ENCODE measurements at regions not wholly inside any gene's neighbourhood (a gene's known extent, or its start where the extent isn't known, plus 50 kb on each side); places are given as distances from the start of the nearest gene placed in this dataset.

DNA sequence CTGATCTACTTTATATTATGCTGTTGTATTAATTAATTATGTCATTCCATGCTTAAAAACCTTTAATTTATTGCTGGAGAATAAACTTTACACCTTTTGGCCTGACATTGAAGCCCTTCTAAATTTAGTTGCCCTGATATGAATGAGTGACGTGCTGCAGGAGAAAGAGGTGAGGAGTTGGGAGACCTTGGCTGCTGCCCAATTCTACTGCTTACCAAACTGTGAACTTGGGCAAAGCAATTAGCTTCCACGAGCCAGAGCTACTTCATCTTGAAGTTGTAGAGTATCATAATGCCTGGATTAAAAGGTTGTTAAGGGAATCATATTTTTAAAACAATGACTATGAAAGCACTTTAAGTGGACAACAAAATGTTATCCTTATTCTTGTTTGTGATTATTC lies 126.8 kb upstream of the DEPDC1 start:
- no peak for DNase-seq
- H3K4me3 ChIP-seq (ENCODE audit: insufficient read depth, low read depth, low read length): no peak overlapping the region
- no peaks in the 10 kb centered on the region for H3K27me3 ChIP-seq (ENCODE audit: control insufficient read depth, insufficient read depth, low read length)
- H3K36me3 ChIP-seq (replicated peaks; ENCODE audit: control insufficient read depth, insufficient read depth, low read length): no peaks in the 10 kb centered on the region

GRCh38 chr1:68624233-68624632 lies 127.4 kb upstream of the DEPDC1 start:
- DNase-seq: no peak
- Histone ChIP-seq H3K36me3 (replicated peaks; ENCODE audit: control insufficient read depth, insufficient read depth, low read length) (no peaks in the 10 kb centered on the region), H3K4me3 (ENCODE audit: insufficient read depth, low read depth, low read length) (no peak overlapping the region), H3K27me3 (ENCODE audit: control insufficient read depth, insufficient read depth, low read length) (no peaks in the 10 kb centered on the region)

- no peak for DNase-seq
- Histone ChIP-seq H3K4me3 (ENCODE audit: insufficient read depth, low read depth, low read length) (no peak overlapping the region), H3K36me3 (replicated peaks; ENCODE audit: control insufficient read depth, insufficient read depth, low read length) (no peaks in the 10 kb centered on the region), H3K27me3 (ENCODE audit: control insufficient read depth, insufficient read depth, low read length) (no peaks in the 10 kb centered on the region)
Observed at GRCh38 chr1:68625624-68626023, 128.7 kb upstream of the DEPDC1 start.

- Histone ChIP-seq H3K4me3 (ENCODE audit: insufficient read depth, low read depth, low read length) (no peak overlapping the region), H3K27me3 (ENCODE audit: control insufficient read depth, insufficient read depth, low read length) (no peaks in the 10 kb centered on the region), H3K36me3 (replicated peaks; ENCODE audit: control insufficient read depth, insufficient read depth, low read length) (no peaks in the 10 kb centered on the region)
- DNase-seq: no peak
Observed at GRCh38 chr1:68633141-68633919, 136.4 kb upstream of the DEPDC1 start.

GRCh38 chr1:68644504-68644903 lies 147.6 kb upstream of the DEPDC1 start:
- no peak overlapping the region for H3K4me3 ChIP-seq (ENCODE audit: insufficient read depth, low read depth, low read length)
- no peak for DNase-seq
- no peaks in the 10 kb centered on the region for H3K36me3 ChIP-seq (replicated peaks; ENCODE audit: control insufficient read depth, insufficient read depth, low read length)
- no peaks in the 10 kb centered on the region for H3K27me3 ChIP-seq (ENCODE audit: control insufficient read depth, insufficient read depth, low read length)

DNA sequence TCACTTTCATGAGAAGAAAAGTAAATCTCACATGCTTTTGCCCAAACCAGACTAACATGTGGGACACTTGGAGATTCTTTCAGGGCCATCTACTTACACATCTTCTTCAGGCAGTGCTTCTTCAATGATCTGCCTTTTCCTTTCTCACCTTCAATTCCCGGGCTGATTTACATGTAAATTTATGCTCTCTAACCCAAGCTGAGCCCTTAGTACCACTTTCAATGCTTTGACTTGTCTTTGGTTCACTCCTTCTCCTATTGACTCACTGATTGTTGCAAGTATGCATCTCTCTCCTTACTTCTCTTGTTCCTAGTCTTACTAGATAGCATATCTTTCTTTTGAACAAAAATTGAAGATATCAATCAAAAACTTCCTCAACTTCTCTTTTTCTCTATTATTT lies 154.2 kb upstream of the DEPDC1 start:
- Histone ChIP-seq H3K4me3 (ENCODE audit: insufficient read depth, low read depth, low read length) (no peak overlapping the region), H3K36me3 (replicated peaks; ENCODE audit: control insufficient read depth, insufficient read depth, low read length) (no peaks in the 10 kb centered on the region), H3K27me3 (ENCODE audit: control insufficient read depth, insufficient read depth, low read length) (no peaks in the 10 kb centered on the region)
- DNase-seq: no peak

- Histone ChIP-seq H3K27me3 (ENCODE audit: control insufficient read depth, insufficient read depth, low read length) (no peaks in the 10 kb centered on the region), H3K4me3 (ENCODE audit: insufficient read depth, low read depth, low read length) (no peak overlapping the region), H3K36me3 (replicated peaks; ENCODE audit: control insufficient read depth, insufficient read depth, low read length) (no peaks in the 10 kb centered on the region)
- DNase-seq: no peak
Observed at GRCh38 chr1:68653882-68654281, 157.0 kb upstream of the DEPDC1 start.

GRCh38 chr1:68673771-68674170 lies 176.9 kb upstream of the DEPDC1 start:
- Histone ChIP-seq H3K36me3 (replicated peaks; ENCODE audit: control insufficient read depth, insufficient read depth, low read length) (no peaks in the 10 kb centered on the region), H3K4me3 (ENCODE audit: insufficient read depth, low read depth, low read length) (no peak overlapping the region), H3K27me3 (ENCODE audit: control insufficient read depth, insufficient read depth, low read length) (no peaks in the 10 kb centered on the region)
- no peak for DNase-seq

DNA sequence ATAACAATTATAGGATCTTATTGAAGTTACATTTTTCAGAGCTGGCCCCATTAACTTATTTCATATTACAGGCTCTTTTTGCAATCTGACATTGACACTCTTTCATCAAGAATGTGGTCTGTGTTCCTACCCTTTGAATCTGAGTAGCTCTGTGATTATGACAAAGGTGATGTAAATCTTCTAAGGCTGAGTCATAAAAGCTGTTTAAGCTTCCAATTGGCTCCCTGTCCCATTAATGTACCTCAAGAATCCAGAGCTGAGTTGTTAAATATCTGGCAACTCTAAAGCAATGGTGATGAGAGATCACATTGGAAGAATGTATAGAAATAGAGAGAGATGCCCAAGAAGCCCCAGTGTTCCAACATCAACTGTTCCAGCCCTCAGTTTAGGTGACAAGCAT lies 178.5 kb upstream of the DEPDC1 start:
- Histone ChIP-seq H3K27me3 (ENCODE audit: control insufficient read depth, insufficient read depth, low read length) (no peaks in the 10 kb centered on the region), H3K36me3 (replicated peaks; ENCODE audit: control insufficient read depth, insufficient read depth, low read length) (no peaks in the 10 kb centered on the region), H3K4me3 (ENCODE audit: insufficient read depth, low read depth, low read length) (no peak overlapping the region)
- DNase-seq: no peak

GRCh38 chr1:68677684-68678351 lies 180.9 kb upstream of the DEPDC1 start:
- Histone ChIP-seq H3K27me3 (ENCODE audit: control insufficient read depth, insufficient read depth, low read length) (no peaks in the 10 kb centered on the region), H3K4me3 (ENCODE audit: insufficient read depth, low read depth, low read length) (no peak overlapping the region), H3K36me3 (replicated peaks; ENCODE audit: control insufficient read depth, insufficient read depth, low read length) (no peaks in the 10 kb centered on the region)
- DNase-seq: no peak

DNA sequence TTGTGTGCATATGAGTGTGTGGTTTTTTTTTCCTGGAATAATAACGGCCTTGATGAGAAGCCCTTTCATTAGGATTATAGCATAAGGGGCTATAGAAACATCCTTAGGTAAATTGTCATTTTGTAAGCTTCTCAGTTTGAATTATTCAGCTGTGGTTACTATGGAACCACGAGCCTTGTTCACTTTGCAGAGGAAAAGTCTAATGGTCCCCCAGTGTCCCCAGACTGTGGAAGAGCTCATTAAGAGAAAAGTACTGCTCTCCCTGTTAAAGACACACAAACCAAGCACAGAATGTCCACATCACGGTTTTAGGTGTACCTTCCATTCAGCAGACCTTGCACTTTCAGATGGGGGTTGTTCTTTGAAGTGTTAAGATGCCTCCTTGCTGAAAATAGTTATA lies 199.3 kb upstream of the DEPDC1 start:
- no peak for DNase-seq
- no peak overlapping the region for H3K4me3 ChIP-seq (ENCODE audit: insufficient read depth, low read depth, low read length)
- H3K36me3 ChIP-seq (replicated peaks; ENCODE audit: control insufficient read depth, insufficient read depth, low read length): no peaks in the 10 kb centered on the region
- no peaks in the 10 kb centered on the region for H3K27me3 ChIP-seq (ENCODE audit: control insufficient read depth, insufficient read depth, low read length)

DNA sequence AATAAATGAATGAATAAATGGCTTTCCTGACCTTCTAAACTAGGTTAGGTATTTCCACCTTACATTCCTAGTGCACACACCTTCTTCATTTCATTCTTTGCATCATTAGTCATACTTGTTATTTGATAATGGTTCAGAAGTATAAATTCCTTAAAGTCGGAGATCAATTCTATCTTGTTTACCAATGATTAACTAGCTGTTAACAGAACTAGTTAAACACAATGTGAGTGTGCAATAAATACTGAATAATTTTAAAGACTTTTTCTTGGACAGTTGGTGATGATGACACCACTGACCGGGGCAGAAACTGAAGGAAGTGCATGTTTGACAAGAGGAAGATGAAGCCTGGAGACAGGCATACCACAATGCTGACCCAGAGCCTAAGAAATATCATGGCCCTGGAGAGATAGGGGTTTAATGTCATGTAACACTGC lies 207.1 kb upstream of the DEPDC1 start:
- no peak for DNase-seq
- H3K27me3 ChIP-seq (ENCODE audit: control insufficient read depth, insufficient read depth, low read length): no peaks in the 10 kb centered on the region
- H3K36me3 ChIP-seq (replicated peaks; ENCODE audit: control insufficient read depth, insufficient read depth, low read length): no peaks in the 10 kb centered on the region
- no peak overlapping the region for H3K4me3 ChIP-seq (ENCODE audit: insufficient read depth, low read depth, low read length)

DNA sequence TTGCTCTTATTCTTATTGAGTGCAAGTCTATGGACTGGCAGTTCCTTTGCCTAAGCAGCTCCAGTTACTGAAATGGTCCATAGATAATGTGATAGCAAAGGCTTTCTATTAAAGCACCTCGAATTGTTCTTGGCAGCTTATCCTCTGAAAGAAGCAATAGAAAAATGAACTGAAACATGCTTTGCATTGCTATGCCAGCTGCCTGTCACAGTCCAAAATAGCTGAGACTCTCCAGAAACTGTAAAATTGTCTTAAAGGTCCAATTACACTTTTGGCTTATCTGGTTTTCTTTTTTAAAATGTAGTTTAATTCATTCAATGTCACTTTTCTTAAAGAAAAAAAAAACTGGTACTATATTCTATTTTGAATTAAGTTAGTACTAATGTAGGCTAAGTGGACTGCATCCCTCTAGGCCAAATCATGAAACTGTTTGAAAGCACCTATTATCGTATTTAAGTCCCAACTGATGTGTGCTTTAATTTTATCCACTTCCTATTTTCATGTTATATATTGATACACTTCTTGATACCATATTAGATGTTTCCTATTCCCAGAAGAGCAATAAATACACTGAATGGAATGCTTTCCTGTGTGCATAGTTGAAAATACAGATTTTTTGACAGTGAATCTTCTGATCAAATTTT lies 208.0 kb upstream of the DEPDC1 start:
- Histone ChIP-seq H3K36me3 (replicated peaks; ENCODE audit: control insufficient read depth, insufficient read depth, low read length) (no peaks in the 10 kb centered on the region), H3K4me3 (ENCODE audit: insufficient read depth, low read depth, low read length) (no peak overlapping the region), H3K27me3 (ENCODE audit: control insufficient read depth, insufficient read depth, low read length) (no peaks in the 10 kb centered on the region)
- no peak for DNase-seq

DNA sequence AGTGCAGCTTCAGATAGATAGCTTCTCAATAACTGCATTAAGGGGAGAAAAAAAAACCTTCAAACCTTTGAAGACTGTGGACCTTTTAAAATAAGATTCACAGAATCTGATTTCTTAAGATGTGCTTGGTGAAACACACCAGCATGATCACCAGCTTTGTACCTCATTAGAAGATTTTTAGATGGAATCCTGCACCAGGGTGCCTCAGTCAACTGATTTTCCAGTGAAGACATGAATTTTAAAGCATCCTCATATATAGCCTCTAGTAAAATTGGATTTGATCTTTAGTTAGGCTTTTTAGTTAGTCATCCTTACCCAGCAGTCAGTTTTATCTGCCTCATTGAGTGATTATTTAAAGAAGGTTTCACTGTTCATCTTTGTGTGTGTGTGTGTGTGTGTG lies 208.6 kb upstream of the DEPDC1 start:
- no peak for DNase-seq
- Histone ChIP-seq H3K36me3 (replicated peaks; ENCODE audit: control insufficient read depth, insufficient read depth, low read length) (no peaks in the 10 kb centered on the region), H3K4me3 (ENCODE audit: insufficient read depth, low read depth, low read length) (no peak overlapping the region), H3K27me3 (ENCODE audit: control insufficient read depth, insufficient read depth, low read length) (no peaks in the 10 kb centered on the region)

DNA sequence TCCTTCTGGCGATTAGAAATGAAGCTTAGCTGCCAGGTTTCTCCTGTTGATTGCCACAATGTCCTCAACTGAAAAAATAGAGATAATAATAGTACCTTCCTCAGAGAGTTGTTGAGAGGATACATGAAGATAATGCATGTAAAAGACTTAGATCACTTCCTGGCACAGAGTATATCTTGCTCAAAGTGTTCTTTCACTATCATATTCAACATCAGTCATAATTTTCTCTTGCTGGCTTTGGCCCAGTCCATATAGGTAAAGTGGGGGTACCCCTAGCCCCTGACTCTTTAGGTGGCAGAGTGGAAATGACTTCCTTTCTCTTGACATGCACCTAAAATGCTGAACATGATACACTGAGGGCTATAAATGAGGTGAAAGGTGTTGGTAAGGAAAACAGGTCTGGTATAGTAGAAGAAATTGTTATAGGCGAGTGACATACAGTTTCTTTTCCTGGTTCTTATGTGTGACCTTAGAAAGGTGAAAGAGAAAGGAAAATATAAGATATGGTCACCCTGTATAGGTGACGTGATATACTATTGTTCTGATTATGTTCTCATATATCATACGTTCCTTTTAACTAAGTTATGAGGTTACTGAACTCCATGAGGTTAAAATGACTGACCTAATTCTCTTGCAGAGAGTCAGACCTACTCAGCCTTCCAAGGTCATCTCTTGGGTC lies 209.9 kb upstream of the DEPDC1 start:
- Histone ChIP-seq H3K27me3 (ENCODE audit: control insufficient read depth, insufficient read depth, low read length) (no peaks in the 10 kb centered on the region), H3K4me3 (ENCODE audit: insufficient read depth, low read depth, low read length) (no peak overlapping the region)
- no peak for DNase-seq

More for the DNA sequence above, 209.9 kb upstream of the DEPDC1 start:
- H3K36me3 ChIP-seq (replicated peaks; ENCODE audit: control insufficient read depth, insufficient read depth, low read length): no peaks in the 10 kb centered on the region

Measured in H7 (cell line).